WERI-Rb-1 (cell line): ENCODE measurements at regions not wholly inside any gene's neighbourhood (a gene's known extent, or its start where the extent isn't known, plus 50 kb on each side); places are given as distances from the start of the nearest gene placed in this dataset.

ENCODE experiments used
- DNase-seq: peaks from one replicate; pipeline ENCODE4 v3.0.0-alpha.2; 2020
- H3K27ac ChIP-seq: fragments of 250-450 bp; sonication (Bioruptor Pico); 2 replicates; pipeline ENCODE4 v1.5.1; 2020; ENCODE audit warnings: mild to moderate bottlenecking, moderate library complexity
- H3K27me3 ChIP-seq: fragments of 250-450 bp; sonication (Bioruptor Pico); 2 replicates; pipeline ENCODE4 v1.5.1; 2021; ENCODE audit warnings: mild to moderate bottlenecking, low read depth, moderate library complexity; ENCODE audit not compliant: insufficient read depth, severe bottlenecking
- H3K36me3 ChIP-seq: fragments of 250-450 bp; sonication (Bioruptor Pico); 2 replicates; pipeline ENCODE4 v1.5.1; 2020; ENCODE audit warnings: mild to moderate bottlenecking, moderate library complexity
- H3K4me3 ChIP-seq: 2 replicates; pipeline ENCODE4 v1.5.1; 2011; ENCODE audit warnings: low read depth, mild to moderate bottlenecking, control low read depth, low read length
- H3K9me3 ChIP-seq: fragments of 250-450 bp; sonication (Bioruptor Pico); 2 replicates; pipeline ENCODE4 v1.5.1; 2021; ENCODE audit warnings: mild to moderate bottlenecking, moderate library complexity; ENCODE audit not compliant: severe bottlenecking
- CTCF ChIP-seq: IDR thresholded peaks from 2 replicates; pipeline ENCODE4 v1.5.1; 2011; ENCODE audit warnings: low read depth, mild to moderate bottlenecking, control low read depth, inconsistent platforms, low read length

DNA sequence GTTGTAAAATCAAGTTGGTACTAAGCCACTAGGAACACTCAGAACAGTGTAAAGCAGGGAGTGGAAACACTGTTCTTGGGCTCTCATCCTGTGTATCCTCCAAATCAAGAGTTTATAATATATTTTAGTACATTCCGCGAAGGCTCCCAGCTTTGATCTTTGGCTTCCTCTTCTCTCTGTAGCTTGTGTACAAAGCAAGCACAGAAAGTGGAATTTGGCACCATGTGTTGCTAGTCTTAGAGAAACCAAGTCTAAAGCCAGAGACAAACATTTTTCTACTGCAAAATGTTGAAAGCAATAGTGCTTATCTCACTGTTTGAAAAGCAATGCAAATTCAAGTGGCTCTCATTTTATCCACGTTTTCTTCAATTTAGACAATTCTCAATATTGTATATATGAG, 1893.3 kb upstream of the WWC1 start:
- Histone ChIP-seq H3K36me3 (no peaks in the 10 kb centered on the region), H3K27me3 (no peaks in the 10 kb centered on the region), H3K9me3 (no peaks in the 10 kb centered on the region), H3K4me3 (no peak overlapping the region), H3K27ac (no peak overlapping the region)
- no peak for DNase-seq
- TF ChIP-seq CTCF = no peak

DNA sequence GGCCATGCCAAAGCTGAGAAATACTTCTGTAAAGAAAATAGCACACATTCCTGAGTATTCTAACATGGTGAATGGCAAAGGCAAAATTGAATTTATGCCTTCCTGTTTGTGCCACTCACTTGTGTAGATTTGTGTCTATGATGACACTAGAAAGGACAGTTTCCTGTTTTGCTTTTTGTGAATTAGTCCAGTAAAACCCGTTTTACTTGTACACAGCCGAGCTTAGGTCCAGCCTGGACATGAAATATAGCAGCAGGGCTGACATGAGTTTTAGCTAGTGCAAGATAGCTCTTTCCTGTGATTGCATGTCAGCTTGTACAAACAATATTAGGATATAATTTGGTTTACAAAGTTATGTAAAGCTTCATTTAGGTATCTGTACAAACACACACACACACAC, 1891.7 kb upstream of the WWC1 start:
- no peak for TF ChIP-seq CTCF
- Histone ChIP-seq H3K4me3 (no peak overlapping the region), H3K27me3 (no peaks in the 10 kb centered on the region), H3K36me3 (no peaks in the 10 kb centered on the region), H3K27ac (no peak overlapping the region), H3K9me3 (peaks cover 2% of the 10 kb centered on the region)
- no peak for DNase-seq

DNA sequence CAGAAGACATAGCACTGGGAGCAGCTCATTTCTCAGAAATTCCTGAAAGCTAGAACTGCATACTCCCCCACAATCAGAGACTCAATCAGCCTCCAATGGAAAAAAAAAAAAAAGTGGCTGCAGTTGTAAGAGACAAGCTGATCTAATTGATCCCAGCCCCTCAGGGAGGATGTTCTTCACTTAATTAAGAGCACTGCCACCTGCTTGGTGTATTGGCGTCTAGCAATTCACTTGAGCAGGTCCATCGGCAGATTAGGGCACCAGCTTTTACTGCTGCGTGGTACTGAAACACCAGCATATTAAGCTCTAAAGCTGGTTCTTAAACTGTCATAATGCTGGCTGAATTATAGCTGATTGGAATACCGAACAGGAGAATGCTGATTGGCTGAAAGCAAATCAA, 1890.1 kb upstream of the WWC1 start:
- DNase-seq = peak; percentile 87
- TF ChIP-seq CTCF = no peak
- H3K27ac ChIP-seq = no peak overlapping the region

DNA sequence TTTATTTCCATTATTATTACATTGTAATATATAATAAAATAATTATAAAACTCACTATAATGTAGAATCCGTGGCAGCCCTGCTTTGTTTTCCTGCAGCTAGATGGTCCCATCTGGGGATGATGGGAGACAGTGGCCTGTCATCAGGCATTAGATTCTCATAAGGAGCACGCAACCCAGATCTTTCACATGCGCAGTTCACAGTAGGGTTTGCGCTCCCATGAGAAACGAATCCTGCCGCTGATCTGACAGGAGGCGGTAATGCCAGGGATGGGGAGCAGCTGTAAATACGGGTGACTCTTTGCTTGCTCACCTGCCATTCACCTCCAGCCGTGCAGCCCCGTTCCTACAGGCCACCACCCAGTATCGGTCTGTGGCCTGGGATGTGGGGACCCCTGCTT, 1879.3 kb upstream of the WWC1 start:
- TF ChIP-seq CTCF = no peak
- Histone ChIP-seq H3K27me3 (no peaks in the 10 kb centered on the region), H3K27ac (no peak overlapping the region), H3K36me3 (no peaks in the 10 kb centered on the region), H3K4me3 (no peak overlapping the region), H3K9me3 (peaks cover 4% of the 10 kb centered on the region)
- DNase-seq = no peak

More for the DNA sequence above, 1890.1 kb upstream of the WWC1 start:
- Histone ChIP-seq H3K36me3 (no peaks in the 10 kb centered on the region), H3K27me3 (no peaks in the 10 kb centered on the region), H3K4me3 (no peak overlapping the region), H3K9me3 (peaks cover 2% of the 10 kb centered on the region)

GRCh38 chr5:166427211-166427610, 1864.2 kb upstream of the WWC1 start:
- no peaks in the 10 kb centered on the region for H3K27me3 ChIP-seq
- H3K9me3 ChIP-seq = no peaks in the 10 kb centered on the region
- no peaks in the 10 kb centered on the region for H3K36me3 ChIP-seq
- H3K27ac ChIP-seq = no peak overlapping the region
- TF ChIP-seq CTCF = no peak
- H3K4me3 ChIP-seq = no peak overlapping the region
- DNase-seq = no peak

DNA sequence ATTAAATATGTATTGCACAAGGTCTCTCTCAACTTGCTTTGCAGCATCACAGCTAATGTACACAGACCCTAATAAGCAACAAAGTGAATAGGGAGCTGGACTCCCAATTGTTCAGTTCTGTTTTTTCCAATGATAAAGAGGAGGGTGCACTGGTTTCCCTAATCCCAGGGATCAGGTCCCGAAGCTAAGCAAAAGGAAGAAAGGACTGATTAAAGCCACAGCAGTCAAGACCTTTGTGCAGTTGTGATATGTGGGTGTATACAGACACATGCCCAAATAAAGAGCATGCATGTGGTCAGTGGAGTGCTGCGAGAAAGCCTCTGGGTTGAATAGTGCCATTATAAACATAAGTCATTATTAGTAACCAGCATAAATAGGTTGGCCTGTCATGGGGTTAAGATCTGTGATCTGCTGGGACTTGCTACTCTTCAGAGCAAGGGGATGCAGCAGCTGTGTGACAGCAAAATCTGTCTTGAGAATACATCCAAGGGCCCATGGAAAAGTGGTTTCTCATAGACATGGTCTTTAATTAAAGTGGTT, 1863.1 kb upstream of the WWC1 start:
- Histone ChIP-seq H3K9me3 (no peaks in the 10 kb centered on the region), H3K4me3 (no peak overlapping the region)
- TF ChIP-seq CTCF = no peak

More for the DNA sequence above, 1863.1 kb upstream of the WWC1 start:
- Histone ChIP-seq H3K27ac (no peak overlapping the region), H3K27me3 (no peaks in the 10 kb centered on the region), H3K36me3 (no peaks in the 10 kb centered on the region)
- DNase-seq = no peak
